ENCODE measurements at regions not wholly inside any gene's neighbourhood (a gene's known extent, or its start where the extent isn't known, plus 50 kb on each side); places are given as distances from the start of the nearest gene placed in this dataset.

DNA sequence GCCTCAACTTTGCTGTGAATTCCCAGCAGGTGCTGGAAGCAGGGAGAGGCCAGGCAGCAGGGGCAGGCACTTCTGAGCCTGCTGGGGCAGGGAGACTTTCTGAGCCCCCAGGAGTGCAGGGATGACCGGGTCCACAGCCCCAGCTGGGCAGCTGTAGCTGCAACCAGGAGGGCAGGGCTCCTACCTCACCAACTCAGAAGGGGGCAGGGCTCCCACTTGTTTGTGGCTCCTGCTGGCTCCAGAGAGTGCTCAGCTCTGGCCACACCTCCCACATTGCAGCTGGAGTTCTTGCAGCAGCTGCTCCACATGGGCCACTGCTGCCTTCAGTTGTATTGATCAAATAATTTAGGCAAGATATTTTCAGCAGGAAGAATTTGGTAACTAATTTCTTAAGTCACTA lies 812.3 kb downstream of the NSUN3 start:
- TF ChIP-seq GATA2 (IDR thresholded peaks at IDR 0.05; ENCODE audit: low read depth, low read length) (no peak), GATA3 (IDR thresholded peaks at IDR 0.05; ENCODE audit: low read depth, low read length) (no peak)
